ENCODE measurements at regions not wholly inside any gene's neighbourhood (a gene's known extent, or its start where the extent isn't known, plus 50 kb on each side); places are given as distances from the start of the nearest gene placed in this dataset.
"Not testable (repeated sequence)": the region's sequence is repeated elsewhere in the genome, so short reads cannot be mapped to it uniquely, and the experiment has no call there.

- DNase-seq: no peak
Measured at GRCh38 chr7:45410893-45411292, 163.3 kb upstream of the ADCY1 start.

DNA sequence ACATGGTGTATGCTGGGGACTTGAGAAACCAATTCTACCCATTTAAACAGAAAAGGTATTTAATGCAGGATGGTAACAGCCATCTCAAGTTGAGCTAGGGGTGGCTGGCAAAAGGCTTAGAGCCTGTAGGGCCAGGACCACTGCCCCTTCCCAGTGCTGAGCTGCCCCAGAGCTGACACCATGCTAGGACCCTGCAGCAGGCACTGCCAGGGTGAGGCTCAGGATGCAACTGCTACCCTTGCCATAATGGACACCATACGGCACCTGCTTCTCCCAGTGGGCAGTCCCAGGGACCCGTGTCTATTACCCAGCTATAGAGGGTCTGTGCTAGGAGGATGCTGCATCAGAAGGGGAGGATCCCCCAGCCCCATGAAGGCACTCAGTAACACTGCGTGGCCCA is 160.7 kb upstream of the ADCY1 start:
- no peak for DNase-seq

DNA sequence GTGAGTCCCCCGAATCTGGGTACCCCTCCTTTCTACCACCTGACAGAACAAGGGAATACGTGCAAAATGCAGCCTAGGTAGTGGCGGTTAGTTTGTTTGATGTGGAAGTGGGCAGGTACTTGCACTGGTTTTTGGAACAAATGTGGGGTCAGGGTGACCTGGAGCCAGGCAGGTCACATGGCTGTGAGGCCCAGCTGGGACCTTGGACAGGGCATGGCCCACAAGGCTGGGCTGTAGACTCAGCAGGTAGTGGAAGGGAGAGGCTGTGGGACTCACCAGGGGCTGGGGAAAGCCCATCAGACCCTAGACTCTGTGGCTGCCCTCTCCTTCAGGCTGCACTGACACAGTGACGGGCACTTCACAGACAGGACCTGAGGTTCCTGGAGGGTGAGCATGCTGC is 159.9 kb upstream of the ADCY1 start:
- DNase-seq: no peak

GRCh38 chr7:45415265-45415664 is 158.9 kb upstream of the ADCY1 start:
- DNase-seq: no peak

DNA sequence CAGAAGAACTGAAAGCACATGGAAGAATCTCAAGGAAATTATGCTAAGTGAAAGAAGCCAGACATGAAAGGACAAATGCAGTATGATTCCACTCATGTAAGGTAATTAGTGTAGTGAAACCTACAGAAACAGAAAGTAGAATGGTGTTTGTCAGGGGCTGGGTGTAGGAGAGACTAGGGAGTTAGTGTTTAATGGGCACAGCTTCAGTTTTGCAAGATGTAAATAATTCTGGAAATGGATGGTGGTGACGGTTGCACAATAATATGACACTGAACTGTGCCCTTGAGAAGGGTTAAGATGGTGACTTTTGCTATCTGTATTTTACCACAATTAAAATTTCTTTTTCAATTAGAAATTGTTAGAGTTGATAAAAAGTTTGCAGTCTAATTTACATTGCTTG is 157.3 kb upstream of the ADCY1 start:
- DNase-seq: no peak

DNA sequence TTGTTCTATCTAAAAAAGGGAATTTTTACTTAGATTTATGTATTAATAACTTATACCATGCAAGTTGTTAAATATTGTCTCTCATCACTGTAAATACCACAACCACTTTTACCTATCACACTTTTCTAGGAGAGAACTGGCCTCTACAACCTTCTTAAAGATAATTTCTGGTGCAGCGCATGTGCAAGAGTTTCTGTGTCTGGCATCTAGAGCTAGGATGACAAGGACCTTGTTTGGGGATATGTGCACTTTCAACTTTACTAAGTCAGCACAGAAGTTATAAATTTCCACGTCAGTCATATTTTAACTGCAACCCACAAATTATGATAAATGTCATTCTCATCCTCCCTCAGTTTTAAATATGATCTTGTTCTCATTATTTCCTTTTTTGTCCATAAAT is 156.9 kb upstream of the ADCY1 start:
- no peak for DNase-seq

- DNase-seq: no peak
Measured at GRCh38 chr7:45417735-45418134, 156.4 kb upstream of the ADCY1 start.

DNA sequence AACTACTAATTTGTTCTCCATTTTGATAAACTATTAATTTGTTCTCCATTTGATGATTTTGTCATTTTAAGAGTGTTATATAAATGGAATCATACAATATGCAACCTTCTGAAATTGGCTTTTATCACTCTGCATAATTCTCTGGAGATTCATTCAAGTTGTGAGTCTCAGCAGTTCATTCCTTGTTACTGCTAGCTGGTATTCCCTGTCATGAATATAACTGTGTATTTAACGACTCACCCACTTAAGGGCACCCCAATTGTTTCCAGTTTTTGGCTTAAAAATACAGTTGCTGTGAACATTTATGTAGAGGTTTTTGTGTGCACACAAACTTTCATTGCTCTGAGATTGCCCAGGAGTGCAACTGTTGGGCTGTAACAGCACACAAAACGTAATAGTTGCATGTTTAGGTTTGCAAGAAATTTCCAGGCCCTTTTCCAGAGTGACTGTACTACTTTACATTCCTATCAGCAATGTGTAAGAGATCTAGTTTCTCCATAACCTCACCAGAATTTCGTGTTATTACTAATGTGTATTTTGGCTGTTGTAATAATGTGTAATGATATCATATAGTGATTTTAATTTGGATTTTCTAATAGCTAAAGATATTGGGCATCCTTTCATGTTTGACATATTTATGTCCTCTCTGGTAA is 153.2 kb upstream of the ADCY1 start:
- DNase-seq: no peak

DNA sequence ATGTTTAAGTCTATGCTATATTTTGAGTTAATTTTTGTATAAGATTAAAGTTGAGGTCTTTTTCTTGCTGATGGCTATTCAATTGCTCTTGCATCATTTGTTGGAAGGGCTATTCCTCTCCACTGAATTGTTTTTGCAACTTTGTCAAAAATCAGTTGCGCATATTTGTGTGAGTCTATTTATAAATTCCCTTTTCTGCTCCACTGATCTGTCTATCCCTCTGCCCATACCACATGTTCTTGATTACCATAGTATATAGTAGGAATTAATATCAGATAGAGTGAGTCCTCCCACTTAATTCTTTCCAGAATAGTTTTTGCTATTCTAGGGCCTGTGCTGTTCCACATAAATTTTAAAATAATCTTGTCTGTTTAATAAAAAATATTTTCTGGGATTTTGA is 152.4 kb upstream of the ADCY1 start:
- DNase-seq: no peak

- no peak for DNase-seq
Measured at GRCh38 chr7:45430397-45430796, 143.8 kb upstream of the ADCY1 start.

GRCh38 chr7:45434167-45434784 is 139.9 kb upstream of the ADCY1 start:
- DNase-seq: no peak

DNA sequence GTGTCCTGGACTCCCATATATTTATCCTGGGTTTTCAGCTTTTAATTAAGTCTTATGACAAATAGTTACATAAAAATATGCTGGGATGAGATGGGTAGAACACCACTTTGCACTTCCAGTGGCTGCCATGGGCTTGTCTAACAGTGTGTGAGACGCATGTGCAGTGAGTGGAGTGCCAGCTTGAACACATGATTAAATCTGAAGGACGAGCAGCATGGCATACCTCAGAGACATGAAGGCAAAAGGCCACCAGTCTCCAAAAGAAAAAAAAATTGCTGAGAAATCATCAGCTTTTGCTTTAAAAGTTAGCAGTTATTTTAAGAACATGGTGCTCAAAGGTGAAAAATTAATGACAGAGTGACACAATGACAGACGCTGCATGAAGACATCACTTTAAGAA is 139.0 kb upstream of the ADCY1 start:
- DNase-seq: no peak

- DNase-seq: no peak
Measured at GRCh38 chr7:45435846-45436245, 138.3 kb upstream of the ADCY1 start.

DNA sequence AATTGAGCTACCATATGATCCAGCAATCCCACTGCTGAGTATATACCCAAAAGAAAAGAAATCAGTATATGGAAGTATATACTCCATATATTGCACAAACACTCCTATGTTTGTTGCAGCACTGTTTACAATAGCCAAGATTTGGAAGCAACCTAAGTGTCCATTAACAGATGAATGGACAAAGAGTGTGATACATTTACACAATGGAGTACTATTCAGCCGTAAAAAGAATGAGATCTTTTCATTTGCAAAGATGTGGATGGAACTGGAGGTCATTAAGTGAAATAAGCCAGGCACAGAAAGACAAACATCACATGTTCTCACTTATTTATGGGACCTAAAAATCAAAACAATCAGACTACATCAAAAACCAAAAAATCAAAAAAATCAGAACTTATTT is 133.4 kb upstream of the ADCY1 start:
- DNase-seq: not testable (repeated sequence)

- DNase-seq: no peak
Measured at GRCh38 chr7:45443263-45443662, 130.9 kb upstream of the ADCY1 start.

DNA sequence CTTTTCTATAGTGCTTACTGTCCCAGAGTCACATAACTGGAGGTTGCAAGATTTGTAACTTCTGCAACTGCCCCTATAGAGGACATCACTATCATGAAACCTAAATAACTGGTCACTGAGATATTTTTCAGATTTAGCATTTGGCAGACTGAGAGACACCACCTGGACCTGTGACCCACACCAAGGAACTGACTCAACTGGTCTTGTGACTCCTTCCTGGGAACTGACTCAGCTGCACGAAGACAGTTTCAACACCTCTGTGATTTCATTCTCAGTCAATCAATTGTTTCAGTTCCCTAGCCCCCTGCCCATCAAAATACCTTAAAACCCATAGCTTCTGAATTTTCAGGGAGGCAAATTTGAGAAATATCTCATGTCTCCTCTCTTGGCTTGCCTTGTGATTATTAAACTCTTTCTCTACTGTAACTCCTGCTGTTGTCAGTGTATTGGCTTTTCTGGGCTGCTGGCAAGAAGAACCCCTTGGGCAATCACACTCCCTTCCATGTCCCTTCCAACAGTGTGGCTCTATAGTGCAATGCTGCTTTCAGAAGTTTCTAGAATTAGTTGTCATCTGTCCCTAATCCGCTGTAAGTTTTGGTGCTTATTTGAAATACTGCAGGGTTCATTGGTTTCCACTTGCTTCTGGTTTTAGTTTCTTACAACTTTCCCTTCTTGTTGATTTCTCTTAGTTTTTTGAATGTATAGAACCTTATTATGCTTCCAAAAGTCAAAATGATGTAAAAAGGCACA is 127.8 kb upstream of the ADCY1 start:
- no peak for DNase-seq

GRCh38 chr7:45447296-45447695 is 126.9 kb upstream of the ADCY1 start:
- DNase-seq: no peak

DNA sequence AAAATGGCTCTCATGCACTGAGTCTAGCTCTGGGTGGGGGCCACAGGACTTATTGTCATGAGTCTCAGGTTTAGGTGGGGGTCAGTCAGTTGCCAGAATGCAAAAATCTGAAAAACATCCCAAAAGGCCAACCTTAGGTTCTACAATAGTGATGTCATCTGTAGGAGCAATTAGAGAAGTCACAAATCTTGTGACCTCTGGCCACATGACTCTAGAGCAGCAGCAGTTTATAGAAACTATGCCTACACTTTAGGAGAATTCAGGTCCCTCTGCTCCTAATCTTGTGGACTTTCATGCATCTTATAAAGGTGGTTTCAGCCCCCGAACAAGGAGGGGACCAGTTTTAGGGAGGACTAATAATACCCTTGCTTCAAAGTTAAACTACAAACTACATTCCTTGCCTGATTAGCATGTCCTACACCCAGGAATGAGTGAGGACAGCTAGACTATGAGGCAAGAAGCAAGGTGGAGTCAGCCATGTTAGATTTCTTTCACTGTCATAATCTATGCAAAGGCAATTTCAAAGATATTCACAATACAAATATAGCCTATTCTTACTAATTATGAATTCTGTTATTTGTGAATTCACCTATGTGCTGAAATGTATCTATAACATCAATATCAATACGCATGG is 123.5 kb upstream of the ADCY1 start:
- DNase-seq: no peak

DNA sequence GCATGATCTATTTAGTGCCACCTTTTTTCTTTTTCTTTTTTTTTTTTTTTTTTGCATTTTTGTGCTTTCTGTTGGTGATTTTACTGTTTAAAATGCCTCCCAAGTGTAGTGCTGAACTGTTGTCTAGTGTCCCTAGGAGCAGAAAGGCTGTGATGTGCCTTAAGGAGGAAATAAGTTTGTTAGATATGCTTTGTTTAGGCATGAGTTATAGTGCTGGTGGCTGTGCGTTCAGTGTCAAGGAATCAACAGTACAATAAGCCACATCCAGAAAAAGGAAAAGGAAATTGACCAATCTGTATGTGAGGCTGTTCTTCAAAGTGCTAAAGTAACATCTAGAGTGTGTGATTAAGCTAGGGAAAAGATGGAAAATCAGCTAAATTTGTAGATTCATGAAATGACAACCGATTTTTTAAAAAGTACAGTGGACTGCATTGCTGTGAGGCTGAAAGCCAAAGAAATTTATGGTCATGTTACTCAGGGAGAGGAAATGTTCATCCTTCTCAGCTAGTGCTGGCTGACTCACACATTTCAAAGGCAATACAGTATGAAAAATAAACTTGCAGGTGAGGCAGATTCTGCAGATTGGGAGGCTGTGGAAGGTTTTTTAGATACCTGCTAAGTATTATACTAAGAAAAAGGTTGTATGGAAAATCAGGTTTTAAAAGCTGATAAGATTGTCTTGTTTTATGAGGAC is 122.7 kb upstream of the ADCY1 start:
- no peak for DNase-seq

DNA sequence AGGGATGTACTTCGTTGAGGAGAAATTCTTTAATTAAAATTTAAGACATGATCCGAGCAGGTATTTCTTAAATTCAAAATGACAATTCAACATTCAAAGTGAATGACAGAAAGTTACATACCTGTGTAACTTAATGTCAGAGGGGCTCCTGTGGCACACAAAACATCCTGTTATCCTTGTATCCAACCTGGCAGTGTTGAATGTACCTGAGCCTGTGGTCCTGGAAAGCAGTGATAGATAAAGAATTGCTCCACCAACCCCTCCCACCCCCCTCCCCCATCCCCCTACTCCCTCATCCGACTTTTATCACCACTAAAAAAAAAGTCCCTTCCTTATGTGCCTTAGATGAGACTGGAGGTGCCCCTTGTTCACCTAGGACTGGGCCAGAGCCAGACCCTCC is 119.4 kb upstream of the ADCY1 start:
- no peak for DNase-seq

- no peak for DNase-seq
Measured at GRCh38 chr7:45455662-45456061, 118.5 kb upstream of the ADCY1 start.

GRCh38 chr7:45456105-45456504 is 118.1 kb upstream of the ADCY1 start:
- no peak for DNase-seq
